SK-N-SH (cell line): ENCODE measurements at regions not wholly inside any gene's neighbourhood (a gene's known extent, or its start where the extent isn't known, plus 50 kb on each side); places are given as distances from the start of the nearest gene placed in this dataset.

ENCODE experiments used
- CTCF ChIP-seq: fragments of 200-600 bp; sonication (generic); IDR thresholded peaks from 2 replicates; pipeline ENCODE4 v1.6.1; 2017; ENCODE audit warnings: antibody characterized with exemption, mild to moderate bottlenecking, moderate library complexity
- EZH2phosphoT487 ChIP-seq: fragments of 200-600 bp; sonication (generic); IDR thresholded peaks from 2 replicates; pipeline ENCODE4 v1.6.1; 2017; ENCODE audit warnings: low read depth, mixed run types, mild to moderate bottlenecking, antibody characterized with exemption, moderate library complexity, borderline replicate concordance
- FOSL2 ChIP-seq: IDR thresholded peaks from 2 replicates; pipeline ENCODE4 v1.4.0; 2012; ENCODE audit warnings: low read depth, mild to moderate bottlenecking, moderate library complexity, borderline replicate concordance
- MAX ChIP-seq: IDR thresholded peaks from 2 replicates; pipeline ENCODE4 v1.4.0; 2012; ENCODE audit warnings: low read depth
- POLR2AphosphoS5 ChIP-seq: IDR thresholded peaks from 2 replicates; pipeline ENCODE4 v1.6.1; 2012; ENCODE audit warnings: low read depth, low read length
- RAD21 ChIP-seq: IDR thresholded peaks from 2 replicates; pipeline ENCODE4 v1.6.1; 2012; ENCODE audit warnings: mild to moderate bottlenecking, low read length
- RCOR1 ChIP-seq: fragments of 150-350 bp; IDR thresholded peaks from 2 replicates; pipeline ENCODE4 v1.6.1; 2017; ENCODE audit warnings: antibody characterized with exemption, low read length
- SIN3A ChIP-seq: IDR thresholded peaks from 2 replicates; pipeline ENCODE4 v1.6.1; 2012; ENCODE audit warnings: low read depth, mild to moderate bottlenecking, low read length, moderate library complexity, borderline replicate concordance
- TAF1 ChIP-seq: IDR thresholded peaks from 2 replicates; pipeline ENCODE4 v1.6.1; 2012; ENCODE audit warnings: low read depth, mild to moderate bottlenecking, low read length, moderate library complexity, borderline replicate concordance
- USF1 ChIP-seq: IDR thresholded peaks from 2 replicates; pipeline ENCODE4 v1.4.0; 2012; ENCODE audit warnings: low read depth, borderline replicate concordance

GRCh38 chr1:229047161-229047839, 223.6 kb upstream of the RAB4A start:
- TF ChIP-seq CTCF, result no peak
- TF ChIP-seq TAF1, result no peak
- no peak for TF ChIP-seq RCOR1
- TF ChIP-seq EZH2phosphoT487, result no peak
- no peak for TF ChIP-seq RAD21
- TF ChIP-seq MAX, result no peak
- no peak for TF ChIP-seq FOSL2
- no peak for TF ChIP-seq USF1
- TF ChIP-seq SIN3A, result no peak
- no peak for TF ChIP-seq POLR2AphosphoS5
